HG03571 (cell line): ENCODE measurements at regions not wholly inside any gene's neighbourhood (a gene's known extent, or its start where the extent isn't known, plus 50 kb on each side); places are given as distances from the start of the nearest gene placed in this dataset.
A peak's percentile ranks its signal among the peaks of the same experiment; 100 is the strongest.
"Not testable (repeated sequence)": the region's sequence is repeated elsewhere in the genome, so short reads cannot be mapped to it uniquely, and the experiment has no call there.

Experiments used
- ATAC-seq: cut with Tn5 transposase; IDR thresholded peaks from one replicate; pipeline ENCODE4 v1.9.1; 2021; ENCODE audit not compliant: unreplicated experiment

DNA sequence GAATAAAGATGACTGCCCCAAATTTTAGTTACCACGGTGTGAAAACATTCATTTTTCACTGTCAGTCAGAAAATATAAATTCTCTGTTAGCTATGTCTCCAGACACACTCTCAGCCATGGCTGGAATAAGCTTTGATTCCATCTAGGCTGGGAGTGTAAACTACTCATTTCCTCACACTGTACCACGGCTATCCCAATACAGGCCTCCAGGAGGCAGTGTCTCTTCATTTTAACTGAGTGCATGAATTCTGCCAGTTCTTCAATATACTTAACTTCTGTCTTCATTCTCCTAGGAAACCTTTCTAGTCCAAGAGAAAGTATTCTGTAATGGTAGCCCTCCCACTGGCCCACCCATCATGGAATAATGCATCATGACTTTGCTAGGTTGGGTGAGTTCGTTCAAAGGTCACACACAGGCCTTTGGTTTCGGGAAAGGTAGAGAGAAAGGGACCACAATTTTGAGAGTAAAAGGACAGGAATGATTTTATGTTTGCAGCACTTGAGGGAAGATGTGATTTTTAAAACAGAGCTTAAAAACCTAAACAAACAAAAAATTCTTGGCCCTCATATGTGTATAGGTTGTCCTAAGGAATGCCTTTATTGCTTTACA, 381.1 kb downstream of the SEC23A start:
- peak; percentile 81 for ATAC-seq

DNA sequence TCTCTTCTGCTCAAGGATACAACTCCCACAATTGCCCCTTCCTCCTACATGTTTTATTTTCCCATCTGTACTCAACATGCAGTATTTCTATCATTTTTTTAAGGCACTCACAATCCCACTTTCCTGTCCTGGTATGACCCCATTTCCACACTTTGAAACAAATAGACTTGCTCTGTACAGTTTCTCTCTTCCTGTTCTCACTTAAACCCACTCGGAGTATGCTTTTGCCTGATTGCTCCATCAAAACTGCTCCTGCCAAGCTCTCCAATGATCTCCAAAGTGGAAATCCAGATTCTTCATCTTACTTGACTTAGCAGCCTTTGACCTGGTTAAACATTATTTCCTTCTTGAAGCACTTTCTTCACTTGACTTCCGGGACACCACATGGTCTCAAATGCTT, 384.5 kb downstream of the SEC23A start:
- ATAC-seq: no peak

DNA sequence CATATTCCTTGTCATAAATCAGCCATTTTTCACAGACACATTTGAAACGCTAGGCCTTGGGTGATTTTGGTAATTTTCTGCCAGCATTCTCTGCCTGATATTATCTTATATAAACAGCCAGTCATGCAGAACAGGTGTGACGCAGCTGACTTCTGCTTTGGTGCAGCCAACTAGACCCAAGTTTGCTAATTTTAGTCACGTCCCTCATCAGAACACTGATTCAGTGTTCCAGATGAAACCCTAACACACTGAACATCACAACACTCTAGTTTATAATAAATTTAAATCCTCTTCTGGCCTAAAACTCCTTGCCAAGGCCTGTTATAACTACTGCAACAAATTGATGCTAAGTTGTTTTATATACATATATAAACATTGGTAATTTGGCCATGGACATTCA, 386.1 kb downstream of the SEC23A start:
- no peak for ATAC-seq

DNA sequence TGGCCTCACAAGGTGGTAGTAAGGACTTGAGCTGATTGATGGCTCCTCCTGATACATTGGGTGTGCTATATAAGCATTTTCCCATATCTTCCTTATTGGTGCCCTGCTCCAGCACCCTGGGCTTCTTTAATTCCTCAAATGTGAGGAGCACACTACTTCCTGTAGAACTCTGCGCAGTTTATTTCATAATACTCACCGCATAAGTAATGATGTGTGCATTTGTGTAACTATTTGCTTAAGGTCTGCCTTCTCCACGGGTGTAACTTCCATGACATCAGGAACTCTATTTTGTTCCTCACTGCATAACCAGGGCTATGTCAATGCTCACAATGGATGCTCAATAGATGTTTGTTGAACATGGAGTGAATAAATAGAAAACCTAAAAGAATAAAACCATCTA, 392.2 kb downstream of the SEC23A start:
- no peak for ATAC-seq

DNA sequence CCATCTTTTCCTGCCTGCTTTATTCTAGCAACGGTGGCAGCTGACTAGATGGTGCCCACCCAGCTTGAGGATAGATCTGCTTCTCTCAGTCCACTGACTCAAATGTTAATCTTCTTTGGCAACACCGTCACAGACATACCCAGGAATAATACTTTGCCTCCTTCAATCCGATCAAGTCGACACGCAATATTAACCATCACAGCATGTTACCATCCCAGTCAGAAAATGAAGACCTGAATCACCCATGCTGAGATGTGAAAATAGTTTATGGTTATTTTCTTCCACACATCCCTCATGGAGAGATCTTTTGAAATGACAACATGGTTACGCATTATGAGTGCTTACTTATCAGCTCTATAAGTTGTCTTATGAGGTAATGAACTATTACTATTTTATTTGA, 392.8 kb downstream of the SEC23A start:
- ATAC-seq: no peak

DNA sequence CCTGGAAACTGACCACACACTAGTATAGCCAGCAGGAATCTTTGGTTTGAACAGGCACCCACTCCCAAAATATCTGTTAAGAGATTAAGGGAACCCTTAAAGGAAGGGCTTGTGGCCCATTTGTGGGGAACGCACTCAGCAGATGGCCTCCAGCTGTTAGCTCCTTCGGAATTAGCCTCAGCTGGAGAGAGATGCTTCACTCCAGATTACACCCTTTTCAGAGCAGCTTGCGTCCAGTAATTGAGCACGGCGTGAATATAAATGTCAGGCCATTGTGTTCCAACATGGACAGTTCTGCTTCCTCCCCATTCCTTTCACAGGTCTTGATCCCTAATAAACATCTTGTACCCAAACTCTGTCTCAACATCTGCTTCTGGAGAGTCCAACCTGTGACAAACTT, 397.8 kb downstream of the SEC23A start:
- ATAC-seq: no peak

DNA sequence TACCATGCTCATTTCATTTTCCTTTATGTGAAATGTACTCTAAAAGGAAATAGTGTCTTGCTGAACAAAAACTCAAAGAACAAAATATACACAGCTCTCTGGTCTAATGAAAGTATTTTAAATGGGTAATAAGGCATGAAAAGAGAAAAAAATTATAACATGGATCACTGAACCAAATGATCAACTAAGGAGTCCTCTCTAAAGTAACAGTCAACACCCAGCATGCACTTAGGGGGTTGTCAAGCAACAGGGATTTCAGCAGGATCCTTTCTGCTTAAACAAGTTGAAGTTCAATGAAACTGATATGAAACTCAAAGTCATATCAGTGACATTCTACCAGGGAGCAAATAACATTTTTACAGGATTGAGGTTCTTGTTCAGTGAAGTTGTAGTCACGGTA, 398.8 kb downstream of the SEC23A start:
- ATAC-seq: no peak

DNA sequence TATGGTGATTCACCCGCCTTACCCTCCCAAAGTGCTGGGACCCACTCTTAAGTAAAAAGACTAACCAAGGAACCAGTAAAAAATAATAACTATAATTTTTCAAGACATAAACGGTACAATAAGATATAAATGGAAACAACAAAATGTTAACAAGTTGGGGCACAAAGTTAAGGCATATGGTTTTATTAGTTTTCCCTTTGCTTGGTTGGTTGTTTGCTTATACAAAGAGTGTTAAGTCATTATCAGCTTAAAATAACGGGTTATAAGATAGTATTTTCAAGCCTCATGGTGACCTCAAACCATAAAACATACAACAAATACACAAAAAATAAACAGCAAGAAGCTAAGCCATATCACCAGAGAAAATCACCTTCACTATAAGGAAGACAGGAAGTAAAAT, 406.1 kb downstream of the SEC23A start:
- ATAC-seq: no peak

DNA sequence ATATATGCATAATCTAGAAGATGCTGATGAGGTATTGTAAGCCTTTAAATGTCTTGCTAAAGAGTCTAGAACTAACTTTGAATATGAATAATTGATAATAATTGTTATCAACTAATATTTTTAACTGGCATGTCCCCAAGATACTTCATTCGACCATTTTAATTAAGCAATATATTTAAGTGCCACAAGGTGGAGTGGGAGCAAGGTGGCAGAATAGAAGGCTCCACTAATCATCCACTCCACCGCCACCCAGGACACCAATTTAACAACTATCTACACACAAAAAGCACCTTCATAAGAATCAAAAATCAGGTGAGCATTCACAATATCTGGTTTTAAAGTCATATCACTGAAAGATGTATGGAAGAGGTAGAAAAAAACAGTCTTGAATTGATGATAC, 409.6 kb downstream of the SEC23A start:
- ATAC-seq: no peak

DNA sequence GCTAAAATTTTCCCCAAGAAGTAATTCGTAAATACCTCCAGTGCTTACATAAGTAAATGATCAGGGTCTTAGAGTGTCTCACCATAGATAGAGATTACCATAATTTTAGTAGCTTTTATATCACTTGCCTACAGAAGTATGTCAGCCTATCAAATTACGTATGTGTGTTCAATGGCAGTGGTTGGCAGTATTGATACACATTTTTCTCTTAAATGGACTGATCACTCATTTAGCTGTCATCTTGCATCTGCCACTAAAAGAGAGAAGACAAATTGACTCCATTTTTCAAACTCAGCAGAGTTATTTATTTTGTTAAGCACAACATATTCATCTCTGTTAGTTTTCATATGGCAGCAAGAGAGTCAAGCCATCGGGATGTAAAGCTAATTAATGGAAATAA, 413.1 kb upstream of the CLEC14A start:
- no peak for ATAC-seq

DNA sequence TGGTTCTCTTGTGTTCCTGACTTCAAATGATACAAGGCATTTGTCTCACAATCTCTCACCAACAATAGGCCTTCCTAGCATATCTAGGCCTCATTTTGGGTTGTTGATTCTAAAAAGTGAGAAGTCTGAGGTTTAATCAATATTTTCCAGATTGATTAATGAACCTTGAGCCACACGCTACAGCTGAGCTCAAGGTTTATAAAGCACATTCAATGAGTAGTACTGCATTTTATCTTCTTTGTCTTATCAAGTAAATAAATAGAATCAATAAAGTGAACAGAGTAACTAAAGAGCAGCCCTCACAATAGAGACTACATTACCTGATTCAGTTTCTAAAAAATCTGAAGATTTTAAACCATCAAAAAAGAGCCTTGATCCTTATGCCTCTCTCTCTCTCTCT, 407.5 kb upstream of the CLEC14A start:
- ATAC-seq: no peak

DNA sequence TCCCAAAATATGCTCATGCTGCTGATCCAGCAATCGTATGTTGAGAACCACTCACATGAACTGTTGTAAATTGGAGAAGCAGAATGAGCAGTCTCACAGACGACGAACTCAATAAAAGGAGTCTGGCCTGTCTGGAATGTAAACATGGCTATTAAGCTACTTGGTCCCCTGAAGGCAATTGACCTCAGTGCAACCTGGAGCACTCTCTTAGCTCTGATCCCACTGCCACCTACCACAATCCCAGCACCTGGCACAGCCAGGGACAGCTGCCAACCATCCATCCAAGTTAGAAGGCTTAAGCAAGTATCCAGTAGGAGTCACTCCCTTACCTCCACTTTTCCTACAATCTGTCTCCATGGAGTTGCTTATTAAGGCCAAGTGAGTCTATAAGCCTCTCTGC, 406.9 kb upstream of the CLEC14A start:
- ATAC-seq: no peak

DNA sequence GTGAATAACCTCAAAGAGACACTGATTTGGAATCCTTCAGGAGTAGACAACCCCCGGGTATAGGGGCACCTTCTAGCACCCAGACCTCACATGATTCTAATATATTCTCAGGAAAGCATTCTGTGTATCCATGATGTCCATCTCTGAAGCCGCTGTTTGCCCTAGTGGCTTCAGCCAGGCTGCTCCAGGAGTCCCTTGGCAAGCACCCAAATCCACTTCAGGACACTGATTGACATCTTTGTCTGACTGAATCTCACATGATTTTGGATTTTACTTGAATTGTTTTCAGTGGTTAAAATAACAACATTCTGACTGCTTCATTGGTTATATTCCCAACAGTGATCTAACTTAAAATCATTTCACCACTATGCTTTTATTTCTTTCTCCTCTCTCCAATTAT, 390.5 kb upstream of the CLEC14A start:
- ATAC-seq: no peak

DNA sequence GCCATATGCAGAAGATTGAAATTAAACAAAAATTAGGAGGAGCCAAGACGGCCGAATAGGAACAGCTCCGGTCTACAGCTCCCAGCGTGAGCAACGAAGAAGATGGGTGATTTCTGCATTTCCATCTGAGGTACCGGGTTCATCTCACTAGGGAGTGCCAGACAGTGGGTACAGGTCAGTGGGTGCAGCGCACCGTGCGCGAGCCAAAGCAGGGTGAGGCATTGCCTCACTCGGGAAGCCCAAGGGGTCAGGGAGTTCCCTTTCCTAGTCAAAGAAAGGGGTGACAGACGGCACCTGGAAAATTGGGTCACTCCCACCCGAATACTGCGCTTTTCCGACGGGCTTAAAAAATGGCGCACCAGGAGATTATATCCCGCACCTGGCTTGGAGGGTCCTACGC, 379.0 kb upstream of the CLEC14A start:
- not testable (repeated sequence) for ATAC-seq

DNA sequence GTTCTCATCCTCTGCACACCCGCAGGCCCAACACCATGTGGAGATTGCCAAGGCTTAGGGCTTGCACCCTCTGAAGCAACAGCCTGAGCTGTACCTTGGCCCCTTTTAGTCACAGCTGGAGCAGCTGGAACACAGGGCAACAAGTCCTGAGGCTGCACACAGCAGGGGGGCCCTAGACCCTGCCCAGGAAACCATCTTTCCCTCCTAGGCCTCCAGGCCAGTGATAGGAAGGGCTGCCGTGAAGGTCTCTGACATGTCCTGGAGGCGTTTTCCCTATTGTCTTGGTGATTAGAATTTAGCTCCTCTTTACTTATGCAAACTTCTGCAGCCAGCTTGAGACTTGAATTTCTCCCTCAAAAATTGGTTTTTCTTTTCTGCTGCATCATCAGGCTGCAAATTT, 373.5 kb upstream of the CLEC14A start:
- ATAC-seq: no peak

DNA sequence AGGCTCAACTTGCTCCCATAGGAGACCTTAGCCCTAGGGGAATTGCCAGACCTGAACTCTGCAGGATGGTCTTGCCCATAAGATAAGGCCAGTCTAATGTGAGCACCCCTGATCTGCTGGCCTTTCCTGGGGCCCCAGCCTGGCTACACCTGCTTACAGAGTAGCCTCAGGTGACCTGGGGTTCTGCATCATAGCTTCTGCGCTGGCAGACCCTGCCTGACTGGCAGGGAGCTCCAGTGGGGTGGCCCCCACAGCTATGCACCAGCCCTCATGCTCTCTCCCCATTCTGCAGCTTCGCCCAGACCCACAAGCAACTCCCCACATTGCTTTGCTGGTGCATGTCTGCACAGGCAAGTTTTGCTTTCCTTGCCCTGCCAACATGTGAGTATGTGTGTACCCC, 371.3 kb upstream of the CLEC14A start:
- ATAC-seq: no peak

DNA sequence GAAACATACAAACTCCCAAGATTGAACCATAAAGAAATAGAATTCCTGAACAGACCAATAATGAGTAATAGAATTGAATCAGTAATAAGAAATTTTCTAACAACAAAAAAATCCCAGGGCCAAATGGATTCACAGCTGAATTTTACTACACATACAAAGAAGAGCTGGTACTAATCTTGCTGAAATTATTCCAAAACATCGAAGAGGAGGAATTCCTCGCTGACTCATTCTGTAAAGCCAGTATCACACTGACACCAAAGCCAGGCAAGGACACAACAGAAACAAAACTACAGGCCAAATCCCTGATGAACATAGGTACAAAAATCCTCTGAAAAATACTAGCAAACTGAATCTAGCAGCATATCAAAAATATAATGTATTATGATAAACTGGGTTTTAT, 367.8 kb upstream of the CLEC14A start:
- no peak for ATAC-seq

DNA sequence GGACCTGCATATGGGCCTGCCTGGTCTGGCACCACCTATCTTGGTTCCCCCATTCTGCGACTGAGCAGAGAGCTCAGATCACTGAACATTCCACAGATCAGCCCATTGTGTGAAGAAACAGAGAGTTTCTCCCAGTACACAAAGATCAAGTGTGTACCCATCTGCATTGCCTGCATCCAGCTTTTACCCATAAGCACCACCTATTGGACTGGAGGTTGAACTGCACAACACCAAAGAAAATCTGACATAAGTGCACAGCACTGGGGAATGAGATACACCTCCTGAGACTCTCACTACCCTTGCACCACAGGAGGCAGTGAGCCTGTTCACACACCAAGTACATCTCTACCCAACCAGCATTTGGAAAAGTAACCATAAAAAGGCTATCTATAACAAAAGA, 362.6 kb upstream of the CLEC14A start:
- no peak for ATAC-seq

DNA sequence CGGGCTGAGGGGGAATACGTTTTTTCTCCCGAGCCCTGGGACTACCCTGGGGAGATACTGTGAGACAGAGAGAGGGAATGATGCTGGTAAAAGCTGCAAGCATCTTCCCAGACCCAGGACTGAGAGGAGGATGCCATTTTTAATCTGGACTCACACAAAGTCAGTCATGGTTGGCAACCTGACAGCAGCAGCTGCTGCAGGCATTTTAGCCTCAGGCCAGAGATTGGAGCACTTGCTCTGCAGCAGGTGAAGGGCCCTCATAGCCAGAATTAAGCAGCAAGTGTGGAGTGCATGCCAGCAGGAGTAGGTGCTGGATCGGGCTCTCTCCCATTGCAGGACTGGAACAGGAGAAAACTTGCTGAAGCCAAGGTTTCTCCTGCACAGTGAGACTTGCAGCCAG, 361.1 kb upstream of the CLEC14A start:
- ATAC-seq: no peak

DNA sequence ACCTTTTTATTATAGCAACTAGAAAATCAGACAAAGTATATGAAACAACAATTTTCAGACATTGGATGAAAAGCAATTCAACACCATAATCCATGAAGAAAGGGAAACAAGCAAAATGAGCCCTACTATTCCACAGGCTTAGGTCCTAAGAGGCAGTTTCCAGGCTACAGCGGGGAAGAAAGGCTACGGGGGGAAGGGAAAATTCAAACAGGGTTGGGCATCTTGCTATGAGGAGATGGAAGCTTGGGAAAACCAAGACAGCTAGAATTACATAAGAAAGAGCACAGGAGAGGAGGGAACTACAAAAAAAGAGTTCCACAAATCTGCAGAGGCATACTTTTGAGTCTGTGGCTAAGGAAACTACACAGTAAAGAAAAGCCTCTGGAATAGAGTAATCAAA, 356.0 kb upstream of the CLEC14A start:
- ATAC-seq: no peak

DNA sequence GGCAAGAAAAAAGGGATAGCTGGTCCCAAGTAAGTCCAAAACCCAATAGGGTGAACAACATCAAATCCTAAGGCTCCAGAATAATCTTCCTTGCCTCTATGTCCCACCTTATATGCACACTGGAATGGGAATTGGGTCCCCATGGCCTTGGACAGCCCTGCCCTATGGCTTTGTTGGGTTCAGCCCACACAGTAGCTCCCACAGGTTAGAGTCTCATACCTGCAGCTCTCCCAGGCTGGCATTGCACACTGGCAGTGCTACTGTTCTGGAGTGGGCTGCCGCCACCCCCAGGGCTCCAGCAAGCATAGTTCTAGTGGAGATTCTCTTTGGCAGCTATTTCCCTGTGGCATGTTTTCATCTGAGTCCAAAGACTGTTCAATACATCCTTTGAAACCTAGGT, 352.4 kb upstream of the CLEC14A start:
- no peak for ATAC-seq

DNA sequence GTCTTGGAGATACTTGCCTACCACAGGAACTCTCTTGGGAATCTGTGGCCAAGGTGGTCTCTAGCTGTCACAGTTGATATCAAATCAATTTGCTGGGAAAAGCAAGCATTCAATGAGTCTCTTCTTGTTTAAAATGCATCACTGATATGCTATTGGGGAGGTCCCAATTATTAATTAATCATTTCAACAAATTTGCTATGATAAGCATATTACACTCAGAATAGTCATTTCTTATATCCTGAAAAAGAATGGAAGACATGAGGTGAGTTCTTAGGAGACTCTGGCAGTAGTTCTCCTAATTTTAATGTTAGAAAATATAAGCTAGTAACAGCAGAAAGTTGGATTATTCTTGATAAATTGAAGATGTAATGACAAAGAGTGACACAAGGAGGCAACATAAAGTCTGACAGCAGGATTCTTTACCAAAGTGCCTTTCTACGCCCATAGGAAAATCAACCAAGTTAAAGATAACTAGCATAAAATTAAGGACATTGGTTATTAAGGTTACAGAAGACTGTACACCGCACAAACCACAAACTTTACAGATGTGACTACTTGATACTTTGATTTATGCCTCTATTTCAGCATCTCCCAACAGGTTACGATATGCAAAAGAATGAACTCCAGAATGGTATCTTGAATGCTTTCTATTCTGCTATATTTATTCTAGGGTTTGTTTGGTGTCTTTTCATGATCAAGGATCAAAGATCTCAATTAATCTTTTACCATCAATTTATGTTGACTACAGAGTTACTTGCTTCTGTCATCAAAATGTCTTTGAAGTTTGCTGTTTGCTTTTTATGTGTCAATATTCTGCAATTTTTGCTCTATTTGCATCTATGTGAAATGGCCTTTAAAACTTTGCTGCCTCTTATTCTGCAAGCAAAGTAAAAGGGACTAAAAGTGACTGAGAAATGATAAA, 349.6 kb upstream of the CLEC14A start:
- ATAC-seq: no peak

DNA sequence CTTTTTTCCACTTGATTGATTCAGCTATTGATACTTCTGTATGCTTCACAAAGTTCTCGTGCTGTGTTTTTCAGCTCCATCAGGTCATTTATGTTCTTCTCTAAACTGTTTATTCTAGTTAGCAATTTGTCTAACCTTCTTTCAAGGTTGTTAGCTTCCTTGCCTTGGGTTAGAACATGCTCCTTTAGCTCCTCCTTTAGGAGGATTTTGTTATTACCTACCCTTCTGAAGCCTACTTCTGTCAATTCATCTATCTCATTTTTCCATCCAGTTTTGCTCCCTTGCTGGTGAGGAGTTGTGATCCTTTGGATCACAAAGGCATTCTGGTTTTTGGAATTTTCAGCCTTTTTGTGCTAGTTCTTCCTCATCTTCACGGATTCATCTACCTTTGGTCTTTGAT, 344.7 kb upstream of the CLEC14A start:
- not testable (repeated sequence) for ATAC-seq
